ENCODE measurements at regions not wholly inside any gene's neighbourhood (a gene's known extent, or its start where the extent isn't known, plus 50 kb on each side); places are given as distances from the start of the nearest gene placed in this dataset.

DNA sequence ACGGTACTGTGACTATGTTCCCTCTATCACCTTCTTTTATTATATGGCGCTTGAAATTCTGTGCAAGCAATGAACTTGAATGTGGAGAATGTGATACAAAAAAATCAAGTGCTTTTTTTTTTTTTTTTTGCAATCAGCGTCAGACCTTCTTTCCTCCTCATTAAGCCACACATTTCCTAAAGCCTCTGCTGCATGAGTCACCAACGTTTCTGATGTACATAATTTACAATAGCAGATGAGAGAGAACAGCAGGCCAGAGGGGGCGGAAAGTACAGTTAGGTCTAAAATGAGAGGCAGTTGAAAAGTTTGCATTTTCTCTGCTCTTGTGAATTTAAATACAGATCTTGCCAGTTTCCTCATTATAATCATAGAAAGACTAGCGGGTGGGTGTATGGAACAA is 114.6 kb upstream of the RIPOR2 start:
- TF ChIP-seq EP300 (IDR thresholded peaks at IDR 0.05; ENCODE audit: borderline replicate concordance), result no peak
- no peak for TF ChIP-seq TCF12 (IDR thresholded peaks at IDR 0.05; ENCODE audit: low read depth)
- TF ChIP-seq TEAD4 (IDR thresholded peaks at IDR 0.05), result no peak
- TF ChIP-seq ZBTB7A (IDR thresholded peaks at IDR 0.05; ENCODE audit: low read depth), result no peak
- no peak for TF ChIP-seq RAD21 (IDR thresholded peaks at IDR 0.05; ENCODE audit: low read depth)
- TF ChIP-seq CEBPB (IDR thresholded peaks at IDR 0.05), result no peak
- no peak for TF ChIP-seq EGR1 (IDR thresholded peaks at IDR 0.05)
- no peak for TF ChIP-seq TAF1 (IDR thresholded peaks at IDR 0.05; ENCODE audit: low read depth)
- no peak for TF ChIP-seq FOXM1 (IDR thresholded peaks at IDR 0.05; ENCODE audit: borderline replicate concordance, low read depth)
- TF ChIP-seq, protein P1, sequence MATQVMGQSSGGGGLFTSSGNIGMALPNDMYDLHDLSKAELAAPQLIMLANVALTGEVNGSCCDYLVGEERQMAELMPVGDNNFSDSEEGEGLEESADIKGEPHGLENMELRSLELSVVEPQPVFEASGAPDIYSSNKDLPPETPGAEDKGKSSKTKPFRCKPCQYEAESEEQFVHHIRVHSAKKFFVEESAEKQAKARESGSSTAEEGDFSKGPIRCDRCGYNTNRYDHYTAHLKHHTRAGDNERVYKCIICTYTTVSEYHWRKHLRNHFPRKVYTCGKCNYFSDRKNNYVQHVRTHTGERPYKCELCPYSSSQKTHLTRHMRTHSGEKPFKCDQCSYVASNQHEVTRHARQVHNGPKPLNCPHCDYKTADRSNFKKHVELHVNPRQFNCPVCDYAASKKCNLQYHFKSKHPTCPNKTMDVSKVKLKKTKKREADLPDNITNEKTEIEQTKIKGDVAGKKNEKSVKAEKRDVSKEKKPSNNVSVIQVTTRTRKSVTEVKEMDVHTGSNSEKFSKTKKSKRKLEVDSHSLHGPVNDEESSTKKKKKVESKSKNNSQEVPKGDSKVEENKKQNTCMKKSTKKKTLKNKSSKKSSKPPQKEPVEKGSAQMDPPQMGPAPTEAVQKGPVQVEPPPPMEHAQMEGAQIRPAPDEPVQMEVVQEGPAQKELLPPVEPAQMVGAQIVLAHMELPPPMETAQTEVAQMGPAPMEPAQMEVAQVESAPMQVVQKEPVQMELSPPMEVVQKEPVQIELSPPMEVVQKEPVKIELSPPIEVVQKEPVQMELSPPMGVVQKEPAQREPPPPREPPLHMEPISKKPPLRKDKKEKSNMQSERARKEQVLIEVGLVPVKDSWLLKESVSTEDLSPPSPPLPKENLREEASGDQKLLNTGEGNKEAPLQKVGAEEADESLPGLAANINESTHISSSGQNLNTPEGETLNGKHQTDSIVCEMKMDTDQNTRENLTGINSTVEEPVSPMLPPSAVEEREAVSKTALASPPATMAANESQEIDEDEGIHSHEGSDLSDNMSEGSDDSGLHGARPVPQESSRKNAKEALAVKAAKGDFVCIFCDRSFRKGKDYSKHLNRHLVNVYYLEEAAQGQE (IDR thresholded peaks at IDR 0.05; ENCODE audit: low read depth), result no peak
- no peak for TF ChIP-seq NFIC (IDR thresholded peaks at IDR 0.05)
- no peak for TF ChIP-seq YY1 (IDR thresholded peaks at IDR 0.05; ENCODE audit: low read depth)
- TF ChIP-seq, protein P2, sequence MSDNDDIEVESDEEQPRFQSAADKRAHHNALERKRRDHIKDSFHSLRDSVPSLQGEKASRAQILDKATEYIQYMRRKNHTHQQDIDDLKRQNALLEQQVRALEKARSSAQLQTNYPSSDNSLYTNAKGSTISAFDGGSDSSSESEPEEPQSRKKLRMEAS (IDR thresholded peaks at IDR 0.05), result no peak
- TF ChIP-seq, protein P3, sequence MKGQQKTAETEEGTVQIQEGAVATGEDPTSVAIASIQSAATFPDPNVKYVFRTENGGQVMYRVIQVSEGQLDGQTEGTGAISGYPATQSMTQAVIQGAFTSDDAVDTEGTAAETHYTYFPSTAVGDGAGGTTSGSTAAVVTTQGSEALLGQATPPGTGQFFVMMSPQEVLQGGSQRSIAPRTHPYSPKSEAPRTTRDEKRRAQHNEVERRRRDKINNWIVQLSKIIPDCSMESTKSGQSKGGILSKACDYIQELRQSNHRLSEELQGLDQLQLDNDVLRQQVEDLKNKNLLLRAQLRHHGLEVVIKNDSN (IDR thresholded peaks at IDR 0.05), result no peak
- no peak for TF ChIP-seq CREB1 (IDR thresholded peaks at IDR 0.05; ENCODE audit: low read depth)

DNA sequence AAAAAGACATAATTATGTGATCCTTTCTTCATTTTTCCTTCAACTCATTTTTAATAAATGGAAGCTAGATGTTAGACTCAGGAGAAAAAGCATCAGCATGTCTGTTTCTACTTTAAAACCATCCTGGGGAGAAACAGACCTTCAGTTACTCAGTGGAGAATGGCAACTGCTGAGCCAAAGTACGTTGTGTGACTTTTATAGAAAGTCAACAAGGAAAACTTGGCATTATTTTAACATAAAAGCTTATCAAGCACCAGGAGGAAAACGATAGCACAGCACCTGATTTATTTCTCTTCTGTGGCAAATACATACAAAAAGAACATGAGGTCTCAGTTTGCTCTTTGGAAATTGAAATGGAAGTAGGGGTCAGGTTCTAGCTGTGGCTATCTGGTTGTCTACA is 115.3 kb upstream of the RIPOR2 start:
- TF ChIP-seq CREB1 (IDR thresholded peaks at IDR 0.05; ENCODE audit: low read depth) (no peak), NFIC (IDR thresholded peaks at IDR 0.05) (no peak), TCF12 (IDR thresholded peaks at IDR 0.05; ENCODE audit: low read depth) (no peak)

DNA sequence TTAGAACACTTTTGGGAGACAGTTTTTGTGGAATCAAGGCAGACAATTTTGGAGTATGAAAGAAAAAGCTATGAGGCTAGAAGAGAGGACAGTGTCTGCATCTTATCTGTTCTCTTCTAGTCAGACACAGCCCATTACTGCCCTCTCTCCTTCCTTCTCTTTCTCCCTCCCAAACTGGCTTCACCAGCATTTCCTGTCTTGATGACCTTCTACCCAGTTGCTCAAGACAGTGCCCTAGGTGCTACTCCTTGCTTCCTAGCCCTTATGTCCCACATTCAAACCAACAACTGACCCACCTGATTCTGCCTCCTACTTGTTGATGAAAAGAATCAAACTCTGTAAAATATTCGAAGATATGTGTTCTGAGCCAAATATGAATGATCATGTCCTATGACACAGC is 116.4 kb upstream of the RIPOR2 start:
- TF ChIP-seq EGR1 (IDR thresholded peaks at IDR 0.05) (no peak), CEBPB (IDR thresholded peaks at IDR 0.05) (no peak), EP300 (IDR thresholded peaks at IDR 0.05; ENCODE audit: borderline replicate concordance) (no peak), CREB1 (IDR thresholded peaks at IDR 0.05; ENCODE audit: low read depth) (no peak), TCF12 (IDR thresholded peaks at IDR 0.05; ENCODE audit: low read depth) (no peak), TEAD4 (IDR thresholded peaks at IDR 0.05) (no peak), RAD21 (IDR thresholded peaks at IDR 0.05; ENCODE audit: low read depth) (no peak), YY1 (IDR thresholded peaks at IDR 0.05; ENCODE audit: low read depth) (no peak)
- TF ChIP-seq, protein P1 (IDR thresholded peaks at IDR 0.05; ENCODE audit: low read depth), result no peak
- TF ChIP-seq, protein P3 (IDR thresholded peaks at IDR 0.05), result no peak

DNA sequence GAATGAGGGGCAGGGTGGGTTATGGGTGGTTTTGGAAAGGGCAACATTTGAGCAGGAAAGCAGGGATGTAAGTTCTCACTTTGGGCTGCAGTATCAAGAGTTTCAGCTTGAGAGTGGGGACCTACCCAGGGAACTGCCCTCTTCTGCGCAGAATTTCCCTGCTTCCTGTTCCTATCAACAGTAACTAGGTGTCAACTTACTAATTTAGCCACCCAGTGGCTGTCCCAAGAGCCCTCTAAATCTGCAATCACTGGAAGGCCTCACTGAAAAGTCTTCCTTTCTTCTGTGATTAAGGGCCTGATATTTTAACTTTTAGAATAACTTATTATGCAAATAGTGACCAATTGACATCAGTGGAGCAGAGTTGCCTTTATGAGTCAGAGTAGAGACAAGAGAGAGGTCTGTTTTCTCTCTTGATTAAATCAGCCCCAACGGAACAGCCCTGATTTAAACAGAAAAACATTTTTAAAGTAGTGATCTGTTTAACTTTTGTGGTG is 118.2 kb upstream of the RIPOR2 start:
- TF ChIP-seq, protein P2 (IDR thresholded peaks at IDR 0.05), result no peak
- no peak for TF ChIP-seq TAF1 (IDR thresholded peaks at IDR 0.05; ENCODE audit: low read depth)
- no peak for TF ChIP-seq EP300 (IDR thresholded peaks at IDR 0.05; ENCODE audit: borderline replicate concordance)
- TF ChIP-seq RAD21 (IDR thresholded peaks at IDR 0.05; ENCODE audit: low read depth), result no peak
- no peak for TF ChIP-seq FOXM1 (IDR thresholded peaks at IDR 0.05; ENCODE audit: borderline replicate concordance, low read depth)
- TF ChIP-seq TEAD4 (IDR thresholded peaks at IDR 0.05), result no peak
- TF ChIP-seq TCF12 (IDR thresholded peaks at IDR 0.05; ENCODE audit: low read depth), result no peak
- TF ChIP-seq, protein P3 (IDR thresholded peaks at IDR 0.05), result no peak
- no peak for TF ChIP-seq EGR1 (IDR thresholded peaks at IDR 0.05)
- no peak for TF ChIP-seq CREB1 (IDR thresholded peaks at IDR 0.05; ENCODE audit: low read depth)
- no peak for TF ChIP-seq YY1 (IDR thresholded peaks at IDR 0.05; ENCODE audit: low read depth)
- no peak for TF ChIP-seq CEBPB (IDR thresholded peaks at IDR 0.05)
- TF ChIP-seq, protein P1 (IDR thresholded peaks at IDR 0.05; ENCODE audit: low read depth), result no peak
- no peak for TF ChIP-seq ZBTB7A (IDR thresholded peaks at IDR 0.05; ENCODE audit: low read depth)
